ENCODE measurements at regions not wholly inside any gene's neighbourhood (a gene's known extent, or its start where the extent isn't known, plus 50 kb on each side); places are given as distances from the start of the nearest gene placed in this dataset.

GRCh38 chr1:244197851-244198375 lies 146.8 kb downstream of the ZBTB18 start:
- DNase-seq, result no peak

GRCh38 chr1:244199902-244200301 lies 148.8 kb downstream of the ZBTB18 start:
- no peak for DNase-seq

- no peak for DNase-seq
Measured at GRCh38 chr1:244200596-244200995, 149.5 kb downstream of the ZBTB18 start.

GRCh38 chr1:244201750-244202149 lies 150.7 kb downstream of the ZBTB18 start:
- DNase-seq, result no peak

- no peak for DNase-seq
Measured at GRCh38 chr1:244204004-244204403, 152.9 kb downstream of the ZBTB18 start.

- no peak for DNase-seq
Measured at GRCh38 chr1:244205171-244205570, 154.1 kb downstream of the ZBTB18 start.

GRCh38 chr1:244205906-244206305 lies 154.8 kb downstream of the ZBTB18 start:
- no peak for DNase-seq

GRCh38 chr1:244207042-244207934 lies 156.2 kb downstream of the ZBTB18 start:
- DNase-seq, result no peak

GRCh38 chr1:244207935-244208244 lies 156.8 kb downstream of the ZBTB18 start:
- no peak for DNase-seq

- no peak for DNase-seq
Measured at GRCh38 chr1:244209955-244210354, 158.9 kb downstream of the ZBTB18 start.

GRCh38 chr1:244210884-244211558 lies 159.9 kb downstream of the ZBTB18 start:
- DNase-seq, result no peak

- DNase-seq, result no peak
Measured at GRCh38 chr1:244211559-244211944, 160.5 kb downstream of the ZBTB18 start.

- no peak for DNase-seq
Measured at GRCh38 chr1:244212219-244212618, 161.1 kb downstream of the ZBTB18 start.

- no peak for DNase-seq
Measured at GRCh38 chr1:244212797-244213475, 161.9 kb downstream of the ZBTB18 start.

GRCh38 chr1:244214009-244214967 lies 163.2 kb downstream of the ZBTB18 start:
- no peak for DNase-seq

- DNase-seq, result no peak
Measured at GRCh38 chr1:244216836-244217235, 165.8 kb downstream of the ZBTB18 start.

GRCh38 chr1:244217711-244218110 lies 166.6 kb downstream of the ZBTB18 start:
- no peak for DNase-seq

- DNase-seq, result no peak
Measured at GRCh38 chr1:244218220-244218619, 167.1 kb downstream of the ZBTB18 start.

GRCh38 chr1:244219149-244219548 lies 168.1 kb downstream of the ZBTB18 start:
- DNase-seq, result no peak

- no peak for DNase-seq
Measured at GRCh38 chr1:244219802-244220201, 168.7 kb downstream of the ZBTB18 start.

- DNase-seq, result no peak
Measured at GRCh38 chr1:244220410-244220809, 169.3 kb downstream of the ZBTB18 start.

- DNase-seq, result no peak
Measured at GRCh38 chr1:244221991-244222390, 170.9 kb downstream of the ZBTB18 start.
